Esophagus muscularis mucosa (tissue), 3 donors: ENCODE measurements at regions not wholly inside any gene's neighbourhood (a gene's known extent, or its start where the extent isn't known, plus 50 kb on each side); places are given as distances from the start of the nearest gene placed in this dataset.

Experiments
- CTCF ChIP-seq, 3 experiments: fragments of 200-600 bp in 2 of 3; fragments of 450-650 bp in 1 of 3; sonication (generic) in 2 of 3; IDR thresholded peaks; one replicate each; pipeline ENCODE4 v1.5.1; 2017 to 2019; ENCODE audit warnings: antibody characterized with exemption in 3 of 3, mild to moderate bottlenecking in 2 of 3, moderate library complexity in 1 of 3
- POLR2A ChIP-seq: fragments of 450-650 bp; IDR thresholded peaks from one replicate; pipeline ENCODE4 v1.6.1; 2017; ENCODE audit warnings: antibody characterized with exemption, moderate library complexity, mild to moderate bottlenecking, low read depth

DNA sequence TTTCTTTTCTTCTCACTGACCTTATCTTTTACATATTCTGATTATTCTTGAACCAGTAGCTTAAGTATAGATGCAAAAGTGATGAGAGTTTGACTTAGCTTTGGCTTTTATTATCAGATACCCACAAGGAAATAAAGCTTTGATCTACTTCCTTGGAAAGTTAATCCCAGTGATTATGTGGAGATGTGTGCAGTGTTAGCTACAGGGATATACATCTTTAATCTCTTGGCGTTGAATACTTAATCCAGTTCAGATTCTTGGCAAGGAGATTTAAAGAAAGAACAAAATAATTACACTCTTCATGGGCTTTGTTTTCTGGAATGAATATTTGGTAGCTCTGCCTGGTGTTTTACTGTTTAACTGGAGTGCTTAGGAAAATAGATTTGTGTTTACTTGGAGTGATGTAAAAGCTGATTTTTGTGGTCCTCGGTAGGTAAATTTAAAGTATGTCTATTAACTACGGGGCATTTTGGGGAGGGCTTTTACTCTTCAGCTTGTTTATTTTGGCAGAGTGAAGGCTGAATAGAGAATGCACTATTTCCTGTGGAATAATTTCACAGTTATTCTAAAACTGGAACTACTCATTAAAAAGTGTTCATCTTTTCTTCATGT is 150.1 kb upstream of the LRIG3 start:
- no peak for TF ChIP-seq CTCF (IDR thresholded peaks at IDR 0.05)
- no peak for TF ChIP-seq POLR2A
